Memory B cell (primary cell): ENCODE measurements at regions not wholly inside any gene's neighbourhood (a gene's known extent, or its start where the extent isn't known, plus 50 kb on each side); places are given as distances from the start of the nearest gene placed in this dataset.
"Not testable (repeated sequence)": the region's sequence is repeated elsewhere in the genome, so short reads cannot be mapped to it uniquely, and the experiment has no call there.

Experiments used
- ATAC-seq: fragments of 150-1000 bp; cut with Tn5 transposase; 2 replicates; pipeline ENCODE4 v1.10.0; 2021; ENCODE audit warnings: low read depth, mild to moderate bottlenecking, moderate library complexity
- DNase-seq, 2 donors: peaks; one replicate each; pipeline ENCODE4 v3.0.0; 2022; ENCODE audit warnings: low spot score in 2 of 2
- H3K27ac Mint-ChIP-seq: one replicate; pipeline ENCODE4 v1.8.0; 2022; ENCODE audit warnings: mild to moderate bottlenecking, moderate library complexity, mixed read lengths
- H3K27me3 Mint-ChIP-seq: one replicate; pipeline ENCODE4 v1.8.0; 2022; ENCODE audit warnings: mixed read lengths
- H3K36me3 Mint-ChIP-seq: one replicate; pipeline ENCODE4 v1.8.0; 2022; ENCODE audit warnings: mild to moderate bottlenecking, mixed read lengths
- H3K4me1 Mint-ChIP-seq: one replicate; pipeline ENCODE4 v1.8.0; 2022; ENCODE audit warnings: mixed read lengths
- H3K4me3 Mint-ChIP-seq: one replicate; pipeline ENCODE4 v1.8.0; 2022; ENCODE audit warnings: mild to moderate bottlenecking, moderate library complexity, mixed read lengths
- H3K9me3 Mint-ChIP-seq: one replicate; pipeline ENCODE4 v1.8.0; 2022; ENCODE audit warnings: mixed read lengths

DNA sequence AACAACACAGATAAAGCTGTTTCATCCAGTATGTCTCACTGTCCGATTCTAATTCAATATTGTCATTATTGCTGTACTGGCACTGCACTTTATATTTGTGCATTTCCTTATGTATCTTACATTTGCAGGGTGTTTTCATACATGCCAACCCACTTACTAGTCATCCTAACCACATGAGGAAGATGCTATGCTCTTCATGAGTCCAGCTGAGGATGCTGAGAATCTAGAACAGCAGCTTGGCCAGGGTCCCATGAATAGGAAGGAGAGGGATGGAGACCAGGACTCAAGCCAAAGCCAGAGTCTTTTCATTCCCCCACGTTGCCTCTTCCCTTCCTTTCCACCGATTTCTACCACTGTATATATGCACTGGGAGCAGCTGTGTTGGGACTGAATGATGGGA is 292.8 kb upstream of the KLF4 start:
- Mint-ChIP-seq H3K27ac (no peak overlapping the region), H3K4me3 (no peak overlapping the region), H3K9me3 (no peaks in the 10 kb centered on the region), H3K4me1 (no peaks in the 10 kb centered on the region), H3K36me3 (no peaks in the 10 kb centered on the region), H3K27me3 (no peaks in the 10 kb centered on the region)
- ATAC-seq (no peak), DNase-seq (no peak)

DNA sequence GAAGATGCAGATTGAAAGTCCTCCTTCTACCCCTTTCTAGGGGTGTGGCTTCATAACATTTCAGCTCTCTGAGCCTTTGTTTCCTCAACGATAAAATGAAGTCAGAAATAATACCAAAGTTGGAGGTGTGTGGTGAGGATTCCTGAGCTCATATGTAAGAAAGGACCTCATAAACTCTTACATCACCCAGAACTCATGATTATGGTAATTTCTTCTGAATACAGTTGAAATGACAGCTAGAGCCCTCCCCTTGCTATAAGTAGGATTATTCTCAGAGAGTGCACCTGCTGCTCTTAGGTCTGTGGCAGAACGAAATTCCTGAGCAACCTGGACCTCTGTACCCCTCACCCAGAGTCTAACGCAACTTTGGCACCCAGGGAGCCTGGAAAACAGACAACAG is 291.4 kb upstream of the KLF4 start:
- H3K36me3 Mint-ChIP-seq = no peaks in the 10 kb centered on the region

DNA sequence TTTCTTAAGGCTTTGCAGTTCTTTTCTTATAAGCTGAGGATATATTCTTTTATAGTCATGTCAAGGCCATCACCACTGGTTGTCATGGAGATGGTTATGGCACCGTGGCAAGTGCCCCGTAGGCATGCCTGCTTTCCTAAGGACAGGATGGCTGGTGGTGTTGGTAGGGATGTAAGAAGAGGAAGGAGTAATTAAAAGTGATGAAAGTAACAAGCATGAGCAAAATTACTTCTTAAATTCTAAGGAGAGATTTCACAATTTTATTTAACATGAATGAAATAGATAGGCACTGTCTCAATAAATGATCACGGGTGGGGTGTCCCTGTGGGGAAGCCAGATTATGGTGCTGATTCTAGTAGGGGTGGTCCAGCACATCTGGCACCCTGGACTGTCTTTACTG is 290.2 kb upstream of the KLF4 start:
- DNase-seq (no peak), ATAC-seq (no peak)
- Mint-ChIP-seq H3K4me3 (no peak overlapping the region), H3K9me3 (no peaks in the 10 kb centered on the region), H3K27ac (no peak overlapping the region), H3K36me3 (no peaks in the 10 kb centered on the region), H3K4me1 (no peaks in the 10 kb centered on the region), H3K27me3 (no peaks in the 10 kb centered on the region)

More for the DNA sequence above, 291.4 kb upstream of the KLF4 start:
- no peak overlapping the region for H3K4me3 Mint-ChIP-seq
- ATAC-seq (no peak), DNase-seq (no peak)
- no peaks in the 10 kb centered on the region for H3K27me3 Mint-ChIP-seq
- H3K9me3 Mint-ChIP-seq = no peaks in the 10 kb centered on the region
- H3K27ac Mint-ChIP-seq = no peak overlapping the region
- H3K4me1 Mint-ChIP-seq = no peaks in the 10 kb centered on the region

GRCh38 chr9:107778661-107779060 is 289.1 kb upstream of the KLF4 start:
- Mint-ChIP-seq H3K4me3 (no peak overlapping the region), H3K27ac (no peak overlapping the region), H3K27me3 (no peaks in the 10 kb centered on the region), H3K4me1 (no peaks in the 10 kb centered on the region), H3K9me3 (peaks cover 2% of the 10 kb centered on the region), H3K36me3 (peaks cover under 1% of the 10 kb centered on the region)
- no peak for ATAC-seq
- DNase-seq = no peak

- not testable (repeated sequence) for ATAC-seq, H3K27me3 Mint-ChIP-seq, H3K4me3 Mint-ChIP-seq, H3K9me3 Mint-ChIP-seq, H3K4me1 Mint-ChIP-seq, H3K27ac Mint-ChIP-seq, DNase-seq, H3K36me3 Mint-ChIP-seq
Measured at GRCh38 chr9:107774099-107774498, 284.5 kb upstream of the KLF4 start.

DNA sequence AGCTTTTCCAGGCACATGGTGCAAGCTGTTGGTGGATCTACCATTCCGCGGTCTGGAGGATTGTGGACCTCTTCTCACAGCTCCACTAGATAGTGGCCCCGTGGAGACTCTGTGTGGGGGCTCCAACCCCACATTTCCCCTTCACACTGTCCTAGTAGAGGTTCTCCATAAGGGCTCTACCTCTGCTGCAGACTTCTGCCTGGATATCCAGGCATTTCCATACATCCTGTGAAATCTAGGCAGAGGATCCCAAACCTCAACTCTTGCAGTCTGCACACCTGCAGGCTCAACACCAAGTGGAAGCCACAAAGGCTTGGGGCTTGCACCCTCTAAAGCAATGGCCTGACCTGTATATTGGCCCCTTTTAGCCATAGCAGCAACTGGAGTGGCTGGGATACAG is 283.4 kb upstream of the KLF4 start:
- ATAC-seq = no peak
- no peaks in the 10 kb centered on the region for H3K4me1 Mint-ChIP-seq
- peaks cover 2% of the 10 kb centered on the region for H3K27me3 Mint-ChIP-seq
- H3K9me3 Mint-ChIP-seq = peaks cover 8% of the 10 kb centered on the region
- DNase-seq = no peak
- H3K4me3 Mint-ChIP-seq = no peak overlapping the region
- H3K36me3 Mint-ChIP-seq = peaks cover 4% of the 10 kb centered on the region
- no peak overlapping the region for H3K27ac Mint-ChIP-seq

DNA sequence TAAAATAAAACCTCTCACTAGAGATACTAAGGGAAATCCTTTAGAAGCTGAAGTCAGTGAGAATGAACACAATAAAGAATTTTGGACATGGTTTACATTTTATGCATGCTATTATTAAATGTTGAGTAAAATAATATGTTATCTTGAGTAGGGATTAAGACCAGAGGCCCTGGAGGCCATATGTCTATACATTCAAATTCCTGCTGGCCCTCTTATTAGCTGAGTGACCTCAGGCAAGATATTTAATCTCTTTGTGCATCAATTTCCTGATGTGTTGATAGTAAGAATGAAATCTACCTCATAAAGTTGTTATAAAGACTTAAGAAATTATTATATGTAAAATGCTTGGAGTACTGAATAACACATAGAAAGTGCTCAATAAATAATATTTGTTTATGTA is 281.1 kb upstream of the KLF4 start:
- peaks cover 4% of the 10 kb centered on the region for H3K36me3 Mint-ChIP-seq
- peaks cover 3% of the 10 kb centered on the region for H3K27me3 Mint-ChIP-seq
- H3K4me1 Mint-ChIP-seq = no peaks in the 10 kb centered on the region
- DNase-seq = no peak
- no peak for ATAC-seq
- H3K4me3 Mint-ChIP-seq = no peak overlapping the region
- no peak overlapping the region for H3K27ac Mint-ChIP-seq
- peaks cover 8% of the 10 kb centered on the region for H3K9me3 Mint-ChIP-seq

DNA sequence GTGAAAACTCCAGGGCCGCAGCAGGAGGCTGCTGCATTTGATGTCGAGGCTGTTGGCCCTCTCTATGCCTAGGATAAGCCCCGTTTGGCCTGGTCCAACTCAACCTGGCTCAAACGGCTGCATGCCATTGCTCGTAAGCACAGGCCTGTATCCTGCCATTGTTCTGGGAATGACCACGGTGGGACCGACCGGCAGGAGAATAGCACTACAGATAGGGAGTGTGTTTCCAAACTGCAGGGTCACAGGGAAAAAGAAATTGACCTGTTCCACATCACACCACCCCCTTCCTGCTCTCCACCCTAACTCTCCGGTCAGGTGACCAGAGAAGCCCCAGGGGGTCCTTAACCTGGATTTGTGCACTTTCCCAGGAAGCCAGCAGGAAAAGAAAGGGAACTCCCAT is 278.7 kb upstream of the KLF4 start:
- Mint-ChIP-seq H3K27me3 (peaks cover 7% of the 10 kb centered on the region), H3K9me3 (peaks cover 7% of the 10 kb centered on the region), H3K27ac (no peak overlapping the region), H3K36me3 (peaks cover 3% of the 10 kb centered on the region), H3K4me3 (no peak overlapping the region), H3K4me1 (no peaks in the 10 kb centered on the region)
- DNase-seq (no peak), ATAC-seq (no peak)

- DNase-seq (no peak), ATAC-seq (no peak)
- no peaks in the 10 kb centered on the region for H3K4me1 Mint-ChIP-seq
- H3K27me3 Mint-ChIP-seq = peaks cover 7% of the 10 kb centered on the region
- peaks cover 3% of the 10 kb centered on the region for H3K36me3 Mint-ChIP-seq
- peaks cover 7% of the 10 kb centered on the region for H3K9me3 Mint-ChIP-seq
- no peak overlapping the region for H3K4me3 Mint-ChIP-seq
- no peak overlapping the region for H3K27ac Mint-ChIP-seq
Measured at GRCh38 chr9:107767711-107768110, 278.1 kb upstream of the KLF4 start.

- not testable (repeated sequence) for H3K9me3 Mint-ChIP-seq, H3K36me3 Mint-ChIP-seq, H3K4me1 Mint-ChIP-seq
Measured at GRCh38 chr9:107763469-107763868, 273.9 kb upstream of the KLF4 start.

GRCh38 chr9:107761307-107761706 is 271.7 kb upstream of the KLF4 start:
- H3K9me3 Mint-ChIP-seq = peaks cover 3% of the 10 kb centered on the region
- peaks cover 5% of the 10 kb centered on the region for H3K27me3 Mint-ChIP-seq
- peaks cover 3% of the 10 kb centered on the region for H3K4me1 Mint-ChIP-seq
- ATAC-seq (no peak), DNase-seq (no peak)
- no peak overlapping the region for H3K4me3 Mint-ChIP-seq
- peaks cover 3% of the 10 kb centered on the region for H3K36me3 Mint-ChIP-seq
- no peak overlapping the region for H3K27ac Mint-ChIP-seq

More at GRCh38 chr9:107763469-107763868, 273.9 kb upstream of the KLF4 start:
- not testable (repeated sequence) for H3K27ac Mint-ChIP-seq, H3K4me3 Mint-ChIP-seq, DNase-seq, ATAC-seq, H3K27me3 Mint-ChIP-seq

DNA sequence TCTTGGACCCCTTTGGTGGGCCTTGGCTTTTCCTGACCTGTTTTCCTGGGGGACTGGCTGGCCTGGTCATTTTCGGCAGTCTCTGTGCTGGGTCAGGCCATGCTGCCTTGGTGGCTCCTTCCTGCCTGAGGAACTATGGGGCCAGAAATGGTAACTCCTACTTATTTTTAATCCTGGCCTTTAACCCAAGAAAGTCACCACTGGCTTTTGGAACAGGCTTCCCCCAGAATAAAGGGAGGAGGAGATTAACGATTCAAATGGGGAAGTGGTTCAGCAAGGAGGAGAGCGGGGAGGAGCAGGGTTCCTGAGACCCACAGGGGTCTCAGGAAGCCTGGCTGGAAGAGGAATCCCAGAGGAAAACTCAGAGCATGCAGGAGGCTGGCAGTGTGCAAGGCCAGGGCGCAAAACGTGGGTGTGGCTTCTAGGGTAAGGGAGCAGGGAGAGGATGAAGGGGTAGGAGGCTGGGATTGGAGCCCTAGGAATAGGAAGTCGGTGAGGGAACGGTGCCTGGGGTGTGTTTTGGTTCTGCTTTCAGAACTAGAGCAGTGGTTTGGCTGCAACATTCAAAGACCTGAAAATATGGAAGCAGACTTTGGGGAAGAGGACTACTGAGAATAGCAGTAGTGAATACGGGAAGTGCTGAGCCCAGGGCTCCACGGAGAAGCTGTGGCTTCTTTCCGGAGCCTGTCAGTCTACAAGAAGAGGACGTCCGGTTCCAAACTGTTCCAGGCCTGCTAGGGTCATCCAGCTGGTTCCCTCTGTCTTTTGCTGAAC is 271.1 kb upstream of the KLF4 start:
- H3K27me3 Mint-ChIP-seq = peaks cover 5% of the 10 kb centered on the region
- ATAC-seq (no peak), DNase-seq (no peak)
- H3K4me1 Mint-ChIP-seq = peaks cover 3% of the 10 kb centered on the region
- H3K4me3 Mint-ChIP-seq = no peak overlapping the region
- peaks cover 3% of the 10 kb centered on the region for H3K36me3 Mint-ChIP-seq
- H3K9me3 Mint-ChIP-seq = peaks cover 3% of the 10 kb centered on the region
- no peak overlapping the region for H3K27ac Mint-ChIP-seq

DNA sequence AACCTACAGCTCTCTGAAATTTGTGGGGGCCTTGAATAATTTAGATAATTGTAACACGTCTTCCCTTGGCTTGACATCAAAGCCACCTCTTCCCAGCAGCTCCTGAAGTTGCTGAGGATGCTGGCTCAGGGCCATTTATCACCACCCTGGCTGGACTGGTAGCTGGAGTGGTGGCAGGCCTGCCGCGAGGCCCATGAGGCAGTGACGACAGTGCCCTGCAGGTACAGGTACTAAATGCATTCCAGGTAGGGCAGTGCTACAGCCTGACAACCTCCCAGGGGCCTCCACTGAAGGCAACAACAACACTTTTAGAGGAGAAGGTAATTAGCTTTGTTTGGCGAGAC is 270.2 kb upstream of the KLF4 start:
- Mint-ChIP-seq H3K9me3 (peaks cover 3% of the 10 kb centered on the region), H3K4me3 (no peak overlapping the region)

DNA sequence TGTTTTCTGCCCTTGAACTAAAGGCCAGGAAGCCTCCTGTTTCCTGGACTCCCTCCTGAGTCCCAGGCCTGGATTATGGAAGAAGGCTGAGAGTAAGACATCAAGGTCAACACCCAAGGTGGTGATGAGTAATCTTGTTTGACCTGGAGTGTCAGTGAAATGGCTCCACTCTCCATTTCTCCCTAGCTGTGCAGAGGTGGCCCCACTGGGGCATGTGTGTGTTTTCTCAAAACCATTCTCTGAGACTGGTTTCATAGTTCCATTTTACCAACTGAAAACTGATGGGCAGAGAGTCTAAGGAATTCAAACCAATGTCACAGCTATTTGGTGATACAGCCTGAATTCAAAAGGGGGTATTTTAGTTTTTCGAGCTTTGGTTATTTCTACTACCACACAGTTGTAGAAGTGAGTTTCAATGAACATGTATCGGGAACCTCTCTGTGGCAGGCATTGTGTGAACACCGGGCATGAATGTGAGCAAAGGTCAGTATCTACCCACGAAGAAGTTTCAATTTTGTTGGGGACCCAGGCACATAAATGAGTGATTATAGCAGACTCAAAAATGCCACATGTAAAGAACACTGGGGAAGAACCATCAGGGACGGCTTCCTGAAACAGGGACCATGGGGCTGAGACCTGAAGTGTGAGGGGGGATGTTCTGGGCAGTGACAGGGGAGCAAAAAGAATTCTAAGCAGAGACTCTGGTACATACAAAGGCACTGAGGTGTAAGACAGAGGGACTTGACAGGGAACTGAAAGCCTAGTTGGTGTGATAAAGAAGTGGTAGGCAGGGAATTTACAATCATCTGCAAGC is 269.6 kb upstream of the KLF4 start:
- Mint-ChIP-seq H3K4me3 (no peak overlapping the region), H3K27me3 (peaks cover 5% of the 10 kb centered on the region), H3K9me3 (peaks cover 7% of the 10 kb centered on the region), H3K36me3 (peaks cover 3% of the 10 kb centered on the region), H3K27ac (no peak overlapping the region), H3K4me1 (peaks cover 3% of the 10 kb centered on the region)
- no peak for ATAC-seq
- DNase-seq = no peak

More for the DNA sequence above, 270.2 kb upstream of the KLF4 start:
- ATAC-seq = no peak
- DNase-seq = no peak
- Mint-ChIP-seq H3K27me3 (peaks cover 5% of the 10 kb centered on the region), H3K36me3 (peaks cover 3% of the 10 kb centered on the region), H3K4me1 (peaks cover 3% of the 10 kb centered on the region), H3K27ac (no peak overlapping the region)
